Activated gamma-delta T cell treated with Interleukin-2 at 50 U/mL for 16 hours (primary cell): ENCODE measurements at regions not wholly inside any gene's neighbourhood (a gene's known extent, or its start where the extent isn't known, plus 50 kb on each side); places are given as distances from the start of the nearest gene placed in this dataset.

ENCODE experiments used
- DNase-seq: peaks from one replicate; pipeline ENCODE4 v3.0.0-alpha.2; 2020

DNA sequence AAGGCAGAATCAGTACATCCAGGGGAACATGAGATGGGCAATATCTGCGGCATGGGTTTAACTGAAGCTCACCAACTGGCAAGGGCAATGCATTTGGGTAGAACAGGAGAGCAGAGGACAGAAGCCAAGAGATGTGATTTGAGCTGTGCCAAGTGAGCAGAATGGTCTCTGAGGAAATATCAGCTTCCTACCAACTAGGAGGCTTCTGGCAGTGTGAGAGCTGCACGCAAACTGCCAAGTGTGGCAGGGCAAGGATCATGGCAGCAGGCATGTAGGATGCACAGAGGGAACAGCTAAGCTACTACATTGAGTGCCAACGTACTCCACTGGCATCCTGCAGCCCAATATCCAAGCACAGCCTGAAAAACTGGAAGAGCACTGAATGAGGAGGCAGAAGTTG lies 1036.5 kb downstream of the TUSC7 start:
- no peak for DNase-seq

DNA sequence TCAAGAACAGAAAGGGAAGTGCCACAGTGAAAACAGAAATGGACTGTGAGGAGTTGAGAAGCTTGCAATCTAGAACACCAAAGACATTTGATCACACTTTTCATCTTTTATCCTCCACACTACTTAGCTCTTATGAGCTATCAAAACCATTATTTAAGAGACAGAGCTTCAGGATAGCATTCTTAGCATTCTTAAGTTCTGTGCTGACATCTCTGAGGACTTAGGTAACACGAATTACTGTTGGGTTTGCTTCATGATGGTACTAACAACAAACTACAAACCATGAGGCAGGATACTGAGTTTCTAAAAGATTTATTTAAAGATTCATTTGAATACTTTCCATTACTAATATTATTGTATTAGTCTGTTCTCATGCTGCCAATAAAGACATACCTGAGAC lies 1038.6 kb downstream of the TUSC7 start:
- no peak for DNase-seq

DNA sequence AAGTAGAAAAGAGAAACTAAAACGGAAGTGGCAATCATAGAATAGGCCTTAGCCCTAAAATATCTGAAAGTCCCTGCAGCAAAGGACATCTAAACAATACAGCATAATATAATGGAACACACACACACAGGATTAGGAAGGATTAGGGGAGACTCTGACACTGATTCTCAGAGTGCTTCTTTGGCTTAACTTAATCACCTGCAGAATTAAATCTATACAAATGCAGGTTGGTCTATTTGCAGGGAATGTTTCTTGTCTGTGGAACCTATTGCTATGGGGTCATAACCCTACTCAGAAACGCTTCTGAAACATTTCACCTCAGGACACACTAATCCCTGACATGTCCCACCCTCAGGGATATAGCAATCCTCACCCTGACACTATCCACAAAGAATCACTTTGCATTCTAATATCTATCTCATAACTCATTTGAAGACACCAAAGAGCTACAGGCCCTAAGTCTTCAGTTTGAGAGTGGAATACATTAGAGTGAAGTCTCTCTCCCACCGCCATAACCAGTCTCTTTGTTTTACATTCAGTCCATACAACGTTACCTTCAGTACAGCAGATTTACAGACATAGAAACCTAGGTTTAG lies 1041.2 kb downstream of the TUSC7 start:
- DNase-seq, result no peak

DNA sequence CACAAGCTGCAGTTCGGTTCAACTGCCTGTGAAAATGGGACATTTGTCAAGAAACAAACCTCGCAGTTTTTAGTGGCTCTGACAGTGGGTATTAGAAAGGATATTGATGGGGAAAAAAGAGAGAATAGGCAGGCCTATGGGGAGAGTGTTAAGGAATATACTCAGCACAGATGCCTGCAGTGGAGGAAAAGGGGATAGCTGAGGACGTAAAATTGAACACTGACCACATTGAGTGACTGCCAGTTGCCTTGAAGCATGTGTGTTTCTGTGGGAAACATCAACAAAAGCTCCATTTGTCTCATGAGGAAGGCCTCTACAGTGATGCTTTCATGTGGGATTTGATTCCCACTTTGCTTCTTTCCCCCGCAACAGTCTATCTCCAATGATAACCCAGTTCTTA lies 1042.1 kb downstream of the TUSC7 start:
- no peak for DNase-seq

DNA sequence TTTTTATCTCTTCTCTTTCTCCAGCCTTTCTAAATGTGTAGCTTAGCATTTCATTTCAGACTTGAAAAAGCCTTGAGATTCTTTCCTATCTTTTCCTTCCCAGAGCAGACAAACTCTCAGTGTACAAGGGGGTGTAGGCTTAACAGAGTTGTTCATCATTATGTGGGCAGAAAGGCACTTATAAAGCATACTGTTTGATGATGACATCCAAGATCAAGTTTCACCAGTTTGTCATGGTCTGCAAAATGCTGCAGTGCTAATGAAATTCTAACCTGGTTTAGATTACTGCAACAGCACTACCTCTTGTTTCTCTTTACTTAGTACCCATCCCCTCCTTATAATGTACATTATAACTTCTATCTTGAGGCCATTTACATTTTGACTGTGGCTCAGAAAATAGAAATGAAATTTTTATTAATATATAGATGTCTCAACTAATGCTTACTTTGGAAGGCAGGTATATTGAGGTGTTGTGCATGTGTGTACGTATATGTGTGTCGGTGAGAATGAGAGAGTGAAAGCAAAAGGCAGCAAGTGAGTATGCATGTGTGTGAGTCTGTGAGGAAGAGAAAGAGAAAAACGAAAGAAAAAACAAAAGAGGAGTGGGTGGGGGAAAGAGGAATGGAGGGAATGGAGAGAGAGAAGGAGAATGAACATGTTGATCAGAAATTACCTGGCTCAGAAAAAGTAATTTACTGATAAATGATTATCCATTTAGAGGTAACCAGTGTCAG lies 1043.6 kb downstream of the TUSC7 start:
- no peak for DNase-seq

DNA sequence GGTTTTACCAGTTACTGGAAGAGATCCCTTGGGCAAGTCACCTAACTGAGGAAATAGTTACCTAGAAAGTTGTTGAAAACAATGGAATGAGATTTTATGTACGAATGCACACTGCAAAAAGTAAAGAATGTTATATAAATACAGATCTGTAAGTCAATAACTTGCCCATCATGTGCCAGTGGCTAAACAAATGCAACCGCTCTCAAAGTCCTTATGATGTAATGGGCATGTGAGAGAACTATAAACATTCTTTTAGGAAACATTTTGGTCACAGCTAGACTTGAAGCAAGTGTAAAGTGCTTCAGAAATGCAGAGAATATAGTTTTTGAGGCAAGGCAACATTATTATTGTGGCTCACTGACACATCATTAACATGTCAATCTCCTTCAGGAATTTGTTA lies 1044.5 kb downstream of the TUSC7 start:
- DNase-seq, result no peak

DNA sequence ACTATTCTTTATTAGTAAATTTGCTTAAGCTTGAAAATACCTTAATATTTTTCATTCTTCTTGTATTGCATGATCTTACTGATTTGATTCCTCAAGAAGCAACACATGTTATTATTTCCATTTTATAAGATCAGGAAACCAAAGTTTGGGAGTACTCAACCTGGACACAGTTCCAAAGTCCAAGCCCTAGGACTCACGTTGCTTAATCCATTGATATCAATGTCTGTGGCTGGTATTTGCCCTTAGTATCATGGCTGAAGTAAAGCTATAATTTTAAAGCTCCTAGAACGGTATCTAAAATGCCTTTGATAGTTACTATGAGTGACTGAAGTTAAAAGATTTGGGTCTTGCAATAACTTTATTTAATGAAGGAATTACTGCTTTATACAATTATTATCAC lies 1045.3 kb downstream of the TUSC7 start:
- DNase-seq, result no peak

DNA sequence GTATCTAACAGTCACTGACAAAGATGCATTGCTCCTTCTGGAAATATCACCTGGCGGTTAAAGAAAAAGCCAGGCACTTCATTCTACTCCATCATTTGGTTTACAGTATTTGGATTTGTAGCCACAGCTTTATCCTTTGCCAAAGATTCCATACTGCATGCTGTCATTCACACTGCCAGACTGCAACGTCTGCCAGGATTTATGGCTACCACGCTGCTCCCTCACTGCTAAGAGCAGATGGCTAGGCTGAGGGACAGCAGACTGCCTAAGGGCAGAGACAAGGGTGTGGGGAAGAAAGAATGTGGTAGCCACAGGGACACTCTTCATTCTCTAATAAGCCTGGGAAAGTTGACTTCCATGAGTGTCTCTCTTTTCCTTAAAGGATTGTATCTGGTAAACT lies 1047.0 kb downstream of the TUSC7 start:
- DNase-seq, result no peak

DNA sequence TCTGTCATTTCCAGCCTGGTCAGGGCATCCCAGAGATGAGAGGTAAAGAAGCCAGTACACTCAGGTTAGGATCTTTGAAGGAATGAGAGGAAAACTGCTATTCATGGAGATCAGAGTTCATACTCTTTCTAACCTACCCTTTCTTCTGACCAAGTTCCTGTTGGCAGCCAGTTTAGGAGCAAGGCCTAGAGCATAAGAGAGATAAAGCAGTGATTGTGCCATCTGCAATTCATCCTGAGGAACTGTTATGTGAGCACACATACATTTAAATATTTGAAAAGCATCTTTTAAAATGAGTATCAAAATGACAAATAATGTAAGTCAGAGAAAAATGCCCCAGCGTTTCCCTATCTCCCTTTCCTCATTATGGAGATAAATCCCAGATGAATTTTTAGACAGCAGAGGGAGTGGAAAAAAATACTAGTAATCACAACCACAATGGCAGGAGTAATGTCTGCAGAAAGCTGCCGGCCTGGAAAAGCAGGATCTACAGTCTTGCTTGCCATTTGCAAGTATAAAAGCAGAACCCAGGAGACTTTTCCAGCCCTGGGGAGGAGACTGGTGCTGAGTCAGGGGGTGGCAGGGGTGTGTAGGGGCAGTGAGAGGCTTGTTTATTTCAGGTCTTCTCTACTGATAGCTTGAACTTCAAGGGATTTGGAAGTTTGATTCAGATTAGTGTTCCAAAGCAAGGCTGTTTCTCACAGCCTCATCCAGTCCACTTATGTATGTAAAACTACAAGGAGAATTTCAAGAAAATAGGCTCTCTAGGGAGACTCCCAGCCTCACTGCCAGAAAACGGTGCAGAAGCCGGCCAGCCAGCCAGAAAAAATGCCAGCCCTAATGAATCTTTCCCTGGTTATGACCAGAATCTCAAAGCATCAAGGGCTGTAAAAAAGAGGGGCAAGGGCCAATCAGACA lies 1052.4 kb downstream of the TUSC7 start:
- DNase-seq, result no peak

DNA sequence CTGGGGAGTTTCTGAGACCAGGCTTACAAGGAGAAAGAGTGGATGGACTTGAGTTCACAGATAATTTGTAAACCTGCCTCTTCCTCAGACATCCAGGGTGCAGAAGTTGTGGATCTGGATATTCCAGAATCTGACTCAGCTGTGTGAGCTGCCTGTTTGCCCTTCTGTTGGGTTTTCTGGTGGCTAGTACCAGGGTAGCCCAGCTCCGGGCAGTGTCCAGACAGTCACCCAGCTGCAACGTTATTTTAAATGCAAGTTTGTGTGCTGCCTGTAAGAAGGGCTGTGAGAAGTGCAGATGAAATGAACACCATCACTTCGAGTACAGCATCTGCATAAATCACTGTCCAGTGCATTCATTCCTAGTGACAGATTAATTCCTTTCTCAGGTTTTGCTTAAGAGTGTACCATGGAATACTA lies 1053.0 kb downstream of the TUSC7 start:
- DNase-seq, result no peak

DNA sequence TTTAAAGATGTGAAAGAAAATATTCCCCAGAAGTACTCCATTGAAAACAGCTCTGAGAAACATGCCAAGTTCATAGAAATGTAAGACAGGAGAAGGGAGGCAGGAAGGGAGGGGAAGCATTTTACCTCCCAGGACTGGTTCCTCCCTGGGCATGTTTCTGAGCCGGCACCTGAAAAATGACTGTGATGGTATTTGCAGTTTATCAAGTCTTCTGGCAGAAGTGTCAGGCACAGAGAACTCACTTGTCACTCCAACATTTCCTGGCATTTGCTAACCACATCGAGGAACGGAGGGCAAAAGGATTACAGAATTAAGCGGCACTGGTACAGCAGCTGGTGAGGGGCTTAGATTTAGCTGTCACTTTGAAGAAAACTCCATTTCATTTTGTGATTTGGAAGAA lies 1054.0 kb downstream of the TUSC7 start:
- DNase-seq, result no peak

DNA sequence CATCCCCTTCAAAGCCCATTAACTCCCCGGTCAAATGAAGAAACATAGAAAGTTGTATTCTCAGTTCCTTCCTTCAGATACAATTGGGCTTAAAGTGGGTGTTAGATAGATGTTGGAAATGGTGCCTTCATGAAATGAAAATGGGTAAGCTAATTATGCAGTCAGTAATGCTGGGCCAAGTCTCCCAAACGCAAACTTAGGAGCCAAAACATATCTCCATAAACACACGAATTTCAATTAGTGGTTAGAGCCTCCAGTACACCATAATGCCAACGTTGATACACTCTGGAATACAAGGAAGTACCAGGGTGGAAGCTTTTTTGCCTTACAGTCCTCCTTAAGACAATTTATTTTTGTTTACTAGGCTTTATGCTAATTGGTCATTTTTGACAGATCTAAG lies 1059.0 kb downstream of the TUSC7 start:
- no peak for DNase-seq

DNA sequence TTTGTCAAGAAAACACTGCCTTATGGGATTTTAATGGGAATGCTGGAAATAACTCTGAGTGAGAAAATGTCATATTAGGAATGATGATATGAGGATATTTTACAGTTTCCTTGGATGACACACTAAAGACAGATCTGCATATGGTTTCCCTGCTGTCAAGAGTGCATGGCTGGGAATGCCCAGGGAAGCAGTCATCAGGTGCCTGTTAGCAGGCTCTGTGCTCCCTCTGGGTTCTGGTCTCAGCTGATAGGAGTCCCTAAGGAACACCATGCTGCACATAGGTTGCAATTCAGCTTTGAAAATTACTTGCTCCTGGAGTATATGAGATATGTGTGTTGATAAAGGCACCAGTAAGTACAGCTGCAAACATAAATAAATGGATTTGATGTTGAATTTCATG lies 1064.6 kb downstream of the TUSC7 start:
- DNase-seq, result no peak

DNA sequence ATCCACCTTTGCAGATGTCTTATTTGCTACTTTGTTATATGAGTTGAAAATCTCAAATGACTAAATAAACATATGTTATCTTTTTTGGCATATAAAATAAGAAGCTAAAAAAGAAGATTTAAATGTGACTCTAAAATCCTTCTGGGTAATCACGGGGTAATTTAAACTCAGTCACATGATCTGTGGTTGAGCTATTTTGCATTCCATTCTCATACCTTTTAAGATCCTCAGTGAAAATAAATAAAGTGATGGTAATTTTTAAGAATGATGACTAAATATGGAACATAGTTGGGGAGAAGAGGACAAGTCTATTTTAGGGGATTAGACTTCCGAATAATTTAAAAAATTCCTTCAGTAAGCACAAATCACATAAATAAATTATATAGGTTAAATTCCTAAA lies 1076.8 kb downstream of the TUSC7 start:
- DNase-seq, result no peak

DNA sequence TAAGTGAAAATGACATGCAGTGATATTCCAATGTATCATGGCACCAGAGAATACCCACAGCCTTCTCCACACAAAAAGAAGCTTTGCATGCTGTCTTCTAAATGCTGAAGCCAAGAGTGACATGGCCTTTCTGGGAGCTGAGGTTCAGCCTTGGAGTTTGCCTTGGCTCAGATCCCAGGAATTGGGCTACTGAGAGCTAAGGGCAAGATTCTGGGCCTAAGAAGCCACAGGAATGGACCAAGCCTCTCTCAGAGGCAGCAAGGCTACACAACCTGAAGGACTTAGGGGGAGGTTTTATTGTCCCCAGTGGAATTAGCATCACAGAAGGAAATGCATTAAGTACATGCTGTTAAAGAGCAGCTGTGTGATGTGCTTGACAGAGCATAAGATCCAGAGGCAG lies 1078.5 kb downstream of the TUSC7 start:
- DNase-seq, result no peak

DNA sequence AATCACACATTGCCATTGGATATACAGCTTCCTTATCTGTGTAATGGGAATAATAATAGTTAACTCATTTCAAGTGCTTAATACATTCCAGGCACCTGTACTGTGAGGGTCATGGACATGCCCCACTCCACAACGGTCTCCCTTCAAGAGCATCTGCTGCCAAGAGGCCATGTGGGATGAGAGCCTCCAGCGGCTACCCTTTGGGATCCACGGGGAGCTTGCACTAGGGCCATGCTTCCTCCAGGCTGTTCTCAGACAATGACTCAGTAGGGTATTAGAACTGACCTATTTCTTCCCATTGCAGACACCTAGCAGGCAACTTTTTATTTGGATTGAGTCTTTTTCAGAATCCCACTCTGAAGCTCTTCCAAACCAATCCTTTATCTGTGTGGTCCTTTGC lies 1078.9 kb downstream of the TUSC7 start:
- DNase-seq, result no peak

DNA sequence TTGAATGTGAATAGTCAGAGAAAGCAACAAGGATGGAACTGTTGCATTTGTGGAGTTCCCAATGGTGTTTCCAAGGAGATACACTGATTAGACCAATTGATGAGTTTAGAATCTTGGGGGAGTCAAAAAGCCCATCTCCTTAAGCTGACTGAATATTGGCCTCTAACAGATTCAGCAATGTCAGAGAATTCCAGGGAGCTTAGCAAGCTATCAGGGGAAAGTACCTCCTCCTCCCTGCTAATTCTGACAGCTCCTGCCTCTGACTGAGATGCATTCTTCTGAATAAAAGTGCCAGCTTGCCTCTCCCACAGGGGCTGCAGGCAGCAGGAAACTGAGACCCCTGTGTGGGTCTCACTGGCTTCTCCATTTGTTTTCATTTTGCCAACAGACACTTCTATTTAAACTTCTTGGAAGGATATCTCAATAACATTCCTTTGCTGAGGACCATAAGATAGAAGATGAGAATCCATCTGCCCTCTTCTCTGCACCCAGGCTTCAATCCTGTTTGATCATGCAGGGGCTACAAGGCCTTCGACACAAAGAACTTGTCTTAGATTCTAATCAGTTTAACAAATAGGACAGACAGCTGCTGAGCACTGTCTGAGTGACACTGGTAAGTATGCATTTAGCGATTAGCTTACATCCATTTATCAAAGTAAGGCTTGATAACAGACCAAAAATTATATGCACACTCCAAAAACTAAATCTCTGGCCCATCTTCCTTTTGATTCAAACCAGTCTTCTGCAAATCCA lies 1080.8 kb downstream of the TUSC7 start:
- no peak for DNase-seq

DNA sequence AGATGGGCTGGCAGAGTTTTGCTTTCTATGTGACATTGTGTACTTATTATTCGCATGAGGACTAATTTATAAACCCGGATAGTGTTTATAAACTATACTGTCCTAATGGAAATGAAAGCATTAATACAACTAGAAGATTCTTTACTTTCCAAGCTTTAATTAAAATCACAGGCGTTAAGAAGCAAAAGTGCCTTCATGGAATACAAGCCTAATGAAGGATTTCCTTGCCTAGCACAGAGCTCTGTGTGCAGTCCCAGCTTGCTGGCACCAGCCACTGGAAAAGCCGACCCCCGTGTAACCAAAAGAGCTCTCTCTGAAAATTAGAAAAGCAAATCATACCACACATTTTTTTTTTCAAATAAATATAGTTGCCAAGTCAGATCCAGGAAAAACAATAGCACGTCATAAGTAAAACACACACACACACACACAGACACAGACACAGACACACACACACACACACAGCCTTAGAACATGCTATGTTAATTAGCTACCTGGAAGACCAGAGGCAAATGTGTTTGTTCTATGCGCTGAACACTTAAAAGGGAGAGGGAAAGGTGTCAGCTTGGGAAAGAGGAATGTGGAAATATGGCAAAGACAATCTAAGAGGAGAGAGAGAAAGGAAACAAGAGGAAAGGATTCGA lies 1084.2 kb downstream of the TUSC7 start:
- no peak for DNase-seq

DNA sequence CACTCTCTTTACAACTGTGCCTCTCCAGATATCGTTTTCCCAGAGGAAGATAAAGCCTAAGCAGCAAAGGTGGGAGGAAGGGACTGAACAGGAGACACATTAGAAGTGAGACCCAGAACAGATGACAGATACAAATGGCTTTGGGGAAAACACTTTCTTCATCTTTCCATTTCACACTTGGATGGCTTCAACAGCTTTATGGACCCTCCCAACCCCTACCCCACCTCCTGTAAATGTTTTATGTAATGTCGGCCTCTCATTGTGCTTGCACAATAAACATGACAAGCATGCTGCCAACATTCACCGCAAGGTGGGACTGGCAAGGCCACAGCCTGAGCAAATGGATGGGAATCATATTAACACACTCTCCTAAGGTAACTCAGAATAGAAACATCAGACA lies 1088.6 kb downstream of the TUSC7 start:
- DNase-seq, result no peak

DNA sequence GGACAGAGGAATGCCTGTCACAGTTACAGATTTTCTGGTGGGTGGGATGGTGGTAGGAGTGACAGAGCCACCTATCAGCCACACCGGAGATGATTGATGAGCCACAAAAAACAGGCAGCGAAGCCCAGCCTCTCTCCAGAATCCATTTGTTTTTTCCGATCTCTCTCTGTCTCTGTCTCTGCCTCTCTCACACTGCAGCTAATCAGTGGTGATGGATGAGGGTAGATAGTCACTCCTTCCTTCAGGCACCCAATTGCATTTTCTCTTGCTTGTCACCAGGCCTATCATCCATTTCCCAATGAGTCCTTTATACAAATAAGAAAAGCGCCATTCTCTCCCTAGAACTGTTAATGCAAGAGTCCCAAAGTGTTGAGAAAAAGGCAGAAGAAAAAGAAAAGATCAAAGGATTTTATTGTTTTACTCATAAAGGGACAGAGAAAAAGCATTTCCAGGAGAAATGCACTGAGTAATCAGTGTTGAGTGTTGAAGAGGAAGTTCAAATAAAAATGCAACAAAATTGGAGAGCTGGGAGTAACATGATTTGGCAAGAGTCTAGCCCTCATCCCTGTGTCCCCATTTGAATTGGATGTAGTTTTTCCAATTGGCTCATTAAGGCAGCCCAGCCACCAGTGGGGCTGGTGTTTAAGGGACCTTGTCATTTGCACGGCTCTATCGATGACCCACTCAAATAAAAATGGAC lies 1089.3 kb downstream of the TUSC7 start:
- DNase-seq, result no peak

DNA sequence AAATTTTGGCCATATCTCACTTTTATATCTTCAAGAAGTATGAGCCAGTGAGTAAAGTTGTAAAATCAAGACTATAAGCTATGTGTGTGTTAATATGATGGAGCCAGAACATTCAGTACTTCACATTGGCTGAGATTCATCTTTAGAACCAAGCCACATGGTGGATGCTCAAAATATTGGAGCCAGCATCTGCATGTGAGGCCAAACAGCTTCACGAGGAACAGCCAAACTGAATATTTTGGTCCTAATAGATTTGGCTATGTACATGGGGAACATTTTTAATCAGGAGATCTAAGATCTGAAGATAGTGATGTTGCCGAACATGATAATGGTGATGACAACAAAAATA lies 1089.8 kb downstream of the TUSC7 start:
- no peak for DNase-seq

DNA sequence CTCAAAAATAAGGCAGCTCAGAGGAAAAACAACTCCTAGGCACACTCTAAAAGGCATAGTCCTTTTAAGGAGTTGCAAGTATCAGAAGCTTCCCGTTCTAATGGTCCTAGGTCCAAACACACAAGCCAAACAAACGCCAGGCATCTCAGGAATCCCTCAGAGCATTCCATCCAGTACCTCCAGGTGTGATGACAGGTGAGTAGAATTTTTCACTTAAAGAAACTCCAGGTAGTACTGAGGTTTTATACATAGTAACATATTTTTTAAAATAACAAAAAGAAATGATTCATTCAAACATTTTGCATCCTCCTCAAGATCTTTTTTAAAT lies 1092.3 kb downstream of the TUSC7 start:
- no peak for DNase-seq
